Trophoblast cell (in vitro differentiated cells and primary cell): ENCODE measurements at regions not wholly inside any gene's neighbourhood (a gene's known extent, or its start where the extent isn't known, plus 50 kb on each side); places are given as distances from the start of the nearest gene placed in this dataset.

Source experiments
- DNase-seq, 2 donors: peaks; one replicate each; pipeline ENCODE4 v3.0.0-alpha.2; 2016
- H2AFZ ChIP-seq: 2 replicates; pipeline ENCODE4 v1.6.1; 2013; ENCODE audit warnings: low read length, moderate library complexity, mild to moderate bottlenecking; ENCODE audit not compliant: insufficient read depth, poor library complexity
- H2AK5ac ChIP-seq: 2 replicates; pipeline ENCODE4 v1.6.1; 2013; ENCODE audit warnings: mild to moderate bottlenecking, low read length
- H2BK120ac ChIP-seq: 2 replicates; pipeline ENCODE4 v1.6.1; 2013; ENCODE audit warnings: low read length, mild to moderate bottlenecking, moderate library complexity; ENCODE audit not compliant: insufficient read depth, poor library complexity
- H2BK12ac ChIP-seq: 2 replicates; pipeline ENCODE4 v1.6.1; 2013; ENCODE audit warnings: mild to moderate bottlenecking, low read length, moderate library complexity
- H2BK5ac ChIP-seq: 2 replicates; pipeline ENCODE4 v1.6.1; 2013; ENCODE audit warnings: low read length, low read depth, moderate library complexity, mild to moderate bottlenecking; ENCODE audit not compliant: poor library complexity
- H3K14ac ChIP-seq: 2 replicates; pipeline ENCODE4 v1.6.1; 2013; ENCODE audit warnings: mild to moderate bottlenecking, low read length
- H3K18ac ChIP-seq: 2 replicates; pipeline ENCODE4 v1.6.1; 2013; ENCODE audit warnings: mild to moderate bottlenecking, low read length
- H3K23ac ChIP-seq: 2 replicates; pipeline ENCODE4 v1.6.1; 2013; ENCODE audit warnings: low read length
- H3K27ac ChIP-seq: 2 replicates; pipeline ENCODE4 v1.5.1; 2013; ENCODE audit warnings: low read depth, mild to moderate bottlenecking, inconsistent platforms, low read length, moderate library complexity
- H3K27me3 ChIP-seq: 2 replicates; pipeline ENCODE4 v1.6.1; 2013; ENCODE audit warnings: inconsistent platforms, mild to moderate bottlenecking, low read length, moderate library complexity; ENCODE audit not compliant: insufficient read depth
- H3K36me3 ChIP-seq, 2 experiments: 1 replicate in 1 of 2; 2 replicates in 1 of 2; pipeline ENCODE4 v1.6.1; 2013; ENCODE audit warnings: low read length in 2 of 2, mild to moderate bottlenecking in 2 of 2, moderate library complexity in 1 of 2; ENCODE audit not compliant: insufficient read depth in 2 of 2, control insufficient read depth in 1 of 2
- H3K4ac ChIP-seq: 2 replicates; pipeline ENCODE4 v1.6.1; 2013; ENCODE audit warnings: low read depth, mild to moderate bottlenecking, low read length, moderate library complexity
- H3K4me1 ChIP-seq, 2 experiments: 1 replicate in 1 of 2; 2 replicates in 1 of 2; pipeline ENCODE4 v1.6.1; 2013; ENCODE audit warnings: low read length in 2 of 2, mild to moderate bottlenecking in 2 of 2, moderate library complexity in 1 of 2; ENCODE audit not compliant: insufficient read depth in 2 of 2, control insufficient read depth in 1 of 2
- H3K4me2 ChIP-seq: 2 replicates; pipeline ENCODE4 v1.6.1; 2013; ENCODE audit warnings: inconsistent platforms, mild to moderate bottlenecking, low read length, moderate library complexity
- H3K4me3 ChIP-seq: 2 replicates; pipeline ENCODE4 v1.5.1; 2013; ENCODE audit warnings: mild to moderate bottlenecking, low read depth, low read length, inconsistent platforms
- H3K79me1 ChIP-seq: one replicate; pipeline ENCODE4 v1.6.1; 2013; ENCODE audit warnings: low read length
- H3K79me2 ChIP-seq: 2 replicates; pipeline ENCODE4 v1.6.1; 2013; ENCODE audit warnings: low read length, mild to moderate bottlenecking; ENCODE audit not compliant: control insufficient read depth, insufficient read depth, poor library complexity
- H3K9ac ChIP-seq: 2 replicates; pipeline ENCODE4 v1.6.1; 2013; ENCODE audit warnings: mild to moderate bottlenecking, low read length
- H3K9me3 ChIP-seq: 2 replicates; pipeline ENCODE4 v1.6.1; 2013; ENCODE audit warnings: low read depth, mild to moderate bottlenecking, control low read depth, inconsistent platforms, low read length; ENCODE audit not compliant: insufficient read depth
- H4K12ac ChIP-seq: 2 replicates; pipeline ENCODE4 v1.6.1; 2013; ENCODE audit warnings: low read depth, mild to moderate bottlenecking, low read length, moderate library complexity
- H4K8ac ChIP-seq: 2 replicates; pipeline ENCODE4 v1.6.1; 2013; ENCODE audit warnings: low read depth, mild to moderate bottlenecking, low read length, moderate library complexity
- H4K91ac ChIP-seq: one replicate; pipeline ENCODE4 v1.6.1; 2013; ENCODE audit warnings: low read depth, mild to moderate bottlenecking, low read length, moderate library complexity
- WGBS: extraction: QIAGEN DNeasy Blood & Tissue Kit; methylation state at CpG from one replicate; pipeline ENCODE4 v1.1.7; 2013; ENCODE audit warnings: missing lambda C conversion rate; ENCODE audit not compliant: insufficient read length, insufficient coverage; ENCODE audit errors: extremely low coverage; 5-methylcytosine and 5-hydroxymethylcytosine counted together

GRCh38 chr13:85212692-85213091 is 586.5 kb downstream of the SLITRK6 start:
- DNase-seq: no peak
- Histone ChIP-seq H2BK12ac (no peak overlapping the region), H3K4me2 (no peak overlapping the region), H4K8ac (no peak overlapping the region), H2AFZ (no peak overlapping the region), H2AK5ac (no peak overlapping the region), H2BK5ac (no peak overlapping the region), H4K12ac (no peak overlapping the region), H3K79me2 (no peaks in the 10 kb centered on the region), H2BK120ac (no peak overlapping the region), H3K79me1 (no peaks in the 10 kb centered on the region), H3K27ac (no peak overlapping the region), H3K4me3 (no peak overlapping the region), H3K4me1 (no peaks in the 10 kb centered on the region), H3K18ac (no peak overlapping the region), H3K9ac (no peak overlapping the region), H3K23ac (no peak overlapping the region), H3K27me3 (no peaks in the 10 kb centered on the region), H3K36me3 (no peaks in the 10 kb centered on the region), H3K4ac (no peak overlapping the region), H3K9me3 (no peaks in the 10 kb centered on the region), H4K91ac (no peak overlapping the region), H3K14ac (no peak overlapping the region)
- no CpG with 5 or more reads among the region's 2 CpGs for WGBS

GRCh38 chr13:85204668-85205344 is 594.4 kb downstream of the SLITRK6 start:
- Histone ChIP-seq H2AFZ (no peak overlapping the region), H3K79me2 (no peaks in the 10 kb centered on the region), H4K91ac (no peak overlapping the region), H2AK5ac (no peak overlapping the region), H3K18ac (no peak overlapping the region), H3K9ac (no peak overlapping the region), H2BK12ac (no peak overlapping the region), H3K4me2 (no peak overlapping the region), H3K36me3 (no peaks in the 10 kb centered on the region), H3K9me3 (peaks cover 4% of the 10 kb centered on the region), H3K14ac (peak overlapping the region; percentile 37), H3K27ac (no peak overlapping the region), H3K79me1 (no peaks in the 10 kb centered on the region), H3K23ac (no peak overlapping the region), H3K4me1 (no peaks in the 10 kb centered on the region), H3K4me3 (no peak overlapping the region), H2BK5ac (no peak overlapping the region), H2BK120ac (no peak overlapping the region), H3K4ac (no peak overlapping the region), H3K27me3 (no peaks in the 10 kb centered on the region), H4K8ac (peak overlapping the region; percentile 28), H4K12ac (no peak overlapping the region)
- no CpG with 5 or more reads among the region's 53 CpGs for WGBS
- DNase-seq: no peak

DNA sequence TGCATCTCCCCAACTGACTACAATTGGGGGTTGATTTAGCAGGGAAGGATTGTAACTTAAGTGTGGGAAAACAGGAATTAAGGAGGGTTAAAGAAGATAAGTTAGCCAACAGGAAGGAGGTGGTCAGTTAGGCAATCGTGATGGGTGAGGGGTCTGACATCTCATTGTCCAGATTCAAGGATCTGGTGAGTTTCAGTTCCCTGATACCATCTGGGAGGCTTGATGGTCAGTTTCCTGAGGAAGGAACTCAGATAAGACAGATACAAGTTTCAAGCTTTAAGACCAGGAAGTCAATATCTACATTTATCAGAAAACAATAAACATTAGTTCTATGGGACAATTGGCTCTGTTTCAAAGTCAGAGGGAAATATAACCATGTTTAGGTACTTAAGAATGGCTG is 601.8 kb downstream of the SLITRK6 start:
- Histone ChIP-seq H3K4me3 (no peak overlapping the region), H3K18ac (no peak overlapping the region), H2AK5ac (no peak overlapping the region), H3K79me1 (no peaks in the 10 kb centered on the region), H3K4me1 (no peaks in the 10 kb centered on the region), H2AFZ (no peak overlapping the region), H3K4ac (no peak overlapping the region), H3K9me3 (no peaks in the 10 kb centered on the region), H3K14ac (no peak overlapping the region), H3K36me3 (no peaks in the 10 kb centered on the region), H3K23ac (no peak overlapping the region), H3K79me2 (no peaks in the 10 kb centered on the region), H4K8ac (no peak overlapping the region), H4K12ac (no peak overlapping the region), H3K27me3 (no peaks in the 10 kb centered on the region), H2BK5ac (no peak overlapping the region), H2BK120ac (no peak overlapping the region), H3K9ac (no peak overlapping the region), H3K27ac (no peak overlapping the region), H3K4me2 (no peak overlapping the region), H2BK12ac (no peak overlapping the region), H4K91ac (no peak overlapping the region)
- DNase-seq: no peak
- no CpG with 5 or more reads among the region's 1 CpG for WGBS

GRCh38 chr13:85194482-85194881 is 604.7 kb downstream of the SLITRK6 start:
- Histone ChIP-seq H3K36me3 (no peaks in the 10 kb centered on the region), H2AK5ac (no peak overlapping the region), H2AFZ (no peak overlapping the region), H3K9ac (no peak overlapping the region), H3K4me1 (no peaks in the 10 kb centered on the region), H4K12ac (no peak overlapping the region), H3K18ac (no peak overlapping the region), H3K27ac (no peak overlapping the region), H3K79me2 (no peaks in the 10 kb centered on the region), H4K91ac (no peak overlapping the region), H3K9me3 (no peaks in the 10 kb centered on the region), H2BK120ac (no peak overlapping the region), H4K8ac (no peak overlapping the region), H3K14ac (no peak overlapping the region), H3K79me1 (no peaks in the 10 kb centered on the region), H2BK5ac (no peak overlapping the region), H3K4ac (no peak overlapping the region), H3K23ac (no peak overlapping the region), H3K4me2 (no peak overlapping the region), H2BK12ac (no peak overlapping the region), H3K27me3 (no peaks in the 10 kb centered on the region), H3K4me3 (no peak overlapping the region)
- no peak for DNase-seq
